GM23338 (cell line): ENCODE measurements at regions not wholly inside any gene's neighbourhood (a gene's known extent, or its start where the extent isn't known, plus 50 kb on each side); places are given as distances from the start of the nearest gene placed in this dataset.

Experiments used
- ATAC-seq: fragments of 200-7000 bp; cut with Tn5 transposase; 3 replicates; pipeline ENCODE4 v1.9.1; 2020
- DNase-seq: peaks from one replicate; pipeline ENCODE4 v3.0.0-alpha.2; 2015; ENCODE audit warnings: low spot score
- H2AFZ ChIP-seq: fragments of 200-600 bp; sonication (generic); 2 replicates; pipeline ENCODE4 v1.8.0; 2016; ENCODE audit warnings: antibody characterized with exemption, mild to moderate bottlenecking, moderate library complexity
- H3F3A ChIP-seq: fragments of 200-600 bp; sonication (generic); replicated peaks from 2 replicates; pipeline ENCODE4 v1.8.0; 2017; ENCODE audit warnings: antibody characterized with exemption, mixed run types, low read depth
- H3K27ac ChIP-seq: fragments of 200-600 bp; sonication (generic); 2 replicates; pipeline ENCODE4 v1.6.1; 2016; ENCODE audit warnings: low read depth
- H3K27me3 ChIP-seq: fragments of 200-600 bp; sonication (generic); 2 replicates; pipeline ENCODE4 v1.8.0; 2016; ENCODE audit warnings: mild to moderate bottlenecking, mixed run types, moderate library complexity; ENCODE audit not compliant: insufficient read depth
- H3K36me3 ChIP-seq: fragments of 200-600 bp; sonication (generic); 2 replicates; pipeline ENCODE4 v1.8.0; 2016; ENCODE audit warnings: mild to moderate bottlenecking; ENCODE audit not compliant: insufficient read depth
- H3K4me1 ChIP-seq: fragments of 200-600 bp; sonication (generic); 2 replicates; pipeline ENCODE4 v1.8.0; 2016; ENCODE audit warnings: mild to moderate bottlenecking, moderate library complexity; ENCODE audit not compliant: insufficient read depth
- H3K4me2 ChIP-seq: fragments of 200-600 bp; sonication (generic); 2 replicates; pipeline ENCODE4 v1.7.1; 2017; ENCODE audit warnings: mixed run types
- H3K4me3 ChIP-seq: fragments of 200-600 bp; sonication (generic); 2 replicates; pipeline ENCODE4 v1.6.1; 2016; ENCODE audit warnings: mixed run types
- H3K79me2 ChIP-seq: fragments of 200-600 bp; sonication (generic); replicated peaks from 2 replicates; pipeline ENCODE4 v1.8.0; 2017; ENCODE audit warnings: mild to moderate bottlenecking; ENCODE audit not compliant: insufficient read depth
- H3K9me2 ChIP-seq: fragments of 200-600 bp; sonication (generic); 2 replicates; pipeline ENCODE4 v1.8.0; 2017; ENCODE audit not compliant: insufficient read depth
- H4K20me1 ChIP-seq: fragments of 200-600 bp; sonication (generic); replicated peaks from 2 replicates; pipeline ENCODE4 v1.8.0; 2017; ENCODE audit warnings: mild to moderate bottlenecking; ENCODE audit not compliant: insufficient read depth
- H3K27ac Mint-ChIP-seq: 2 replicates; pipeline ENCODE4 v1.8.0; 2020; ENCODE audit warnings: inconsistent platforms, mild to moderate bottlenecking, moderate library complexity, mixed read lengths
- H3K27me3 Mint-ChIP-seq: 3 replicates; pipeline ENCODE4 v1.8.0; 2022; ENCODE audit warnings: low read depth, mild to moderate bottlenecking, moderate library complexity, mixed read lengths, inconsistent platforms; ENCODE audit not compliant: insufficient read depth, poor library complexity
- H3K36me3 Mint-ChIP-seq: 3 replicates; pipeline ENCODE4 v1.8.0; 2021; ENCODE audit warnings: low read depth, mild to moderate bottlenecking, inconsistent platforms, moderate library complexity, mixed read lengths
- H3K4me1 Mint-ChIP-seq: 3 replicates; pipeline ENCODE4 v1.8.0; 2020; ENCODE audit warnings: mild to moderate bottlenecking, inconsistent platforms, mixed read lengths
- H3K4me3 Mint-ChIP-seq: 3 replicates; pipeline ENCODE4 v1.8.0; 2021; ENCODE audit warnings: moderate library complexity, mild to moderate bottlenecking, inconsistent platforms, mixed read lengths
- H3K9me3 Mint-ChIP-seq: 3 replicates; pipeline ENCODE4 v1.8.0; 2020; ENCODE audit warnings: moderate library complexity, mild to moderate bottlenecking, inconsistent platforms, mixed read lengths
- EZH2phosphoT487 ChIP-seq: fragments of 200-600 bp; sonication (generic); IDR thresholded peaks from one replicate; pipeline ENCODE4 v1.8.1; 2018; ENCODE audit warnings: antibody characterized with exemption; ENCODE audit not compliant: unreplicated experiment
- JUNB ChIP-seq: IDR thresholded peaks from one replicate; pipeline ENCODE4 v1.6.1; 2016; ENCODE audit warnings: antibody characterized with exemption; ENCODE audit not compliant: unreplicated experiment
- POLR2AphosphoS5 ChIP-seq: IDR thresholded peaks from 2 replicates; pipeline ENCODE4 v1.6.1; 2016; ENCODE audit warnings: antibody characterized with exemption, low read depth
- STAT1 ChIP-seq: IDR thresholded peaks from one replicate; pipeline ENCODE4 v1.6.1; 2016; ENCODE audit warnings: antibody characterized with exemption; ENCODE audit not compliant: unreplicated experiment
- ZNF114 ChIP-seq: fragments of 250-450 bp; sonication (Bioruptor Pico); IDR thresholded peaks from 2 replicates; pipeline ENCODE4 v1.5.0; 2020; ENCODE audit warnings: mild to moderate bottlenecking, moderate library complexity
- ZNF331 ChIP-seq: fragments of 250-450 bp; sonication (Bioruptor Pico); IDR thresholded peaks from 2 replicates; pipeline ENCODE4 v1.5.0; 2020; ENCODE audit warnings: low read depth, mild to moderate bottlenecking, moderate library complexity
- TF ChIP-seq, protein P1 (sequence below): IDR thresholded peaks from one replicate; pipeline ENCODE4 v1.6.1; 2018; ENCODE audit warnings: antibody characterized with exemption; ENCODE audit not compliant: unreplicated experiment
- TF ChIP-seq, protein P2 (sequence below), 2 experiments: fragments of 200-600 bp in 1 of 2; sonication (generic) in 1 of 2; conservative IDR thresholded peaks; 2 replicates each; pipeline versions ENCODE4 v1.5.1 to v1.6.1; 2016 to 2017; ENCODE audit warnings: antibody characterized with exemption in 2 of 2, low read depth in 2 of 2, mild to moderate bottlenecking in 2 of 2, moderate library complexity in 1 of 2
- TF ChIP-seq, protein P3 (sequence below): IDR thresholded peaks from 2 replicates; pipeline ENCODE4 v1.6.1; 2016; ENCODE audit warnings: antibody characterized with exemption

DNA sequence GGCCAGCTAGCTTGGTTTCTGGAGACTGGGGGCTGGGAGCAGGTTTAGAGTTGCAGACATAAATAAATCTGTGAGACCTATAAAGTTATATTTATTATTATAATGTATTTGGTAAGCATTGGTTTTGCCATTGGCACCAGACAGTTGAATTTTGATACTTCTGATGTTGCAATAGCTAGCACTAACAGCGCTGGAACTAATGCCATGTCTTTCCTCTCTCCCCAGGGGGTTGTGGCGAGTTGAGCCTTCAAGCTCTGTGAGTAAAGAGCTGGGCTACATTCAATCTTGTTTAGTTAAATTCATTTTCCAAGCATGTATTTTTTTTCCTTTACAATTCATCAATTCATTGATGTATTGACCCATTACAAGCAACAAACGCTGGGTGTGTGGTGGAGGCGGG is 358.7 kb upstream of the NR3C2 start:
- Histone ChIP-seq H3K4me2 (no peak overlapping the region), H4K20me1 (no peaks in the 10 kb centered on the region), H3K4me3 (no peak overlapping the region), H3K27ac (no peak overlapping the region), H2AFZ (no peak overlapping the region; the same call in 1 of the 2 replicates), H3K79me2 (no peaks in the 10 kb centered on the region), H3K4me1 (no peaks in the 10 kb centered on the region), H3K9me2 (peaks cover 3% of the 10 kb centered on the region; the same call in 1 of the 2 replicates), H3K27me3 (no peaks in the 10 kb centered on the region), H3K36me3 (no peaks in the 10 kb centered on the region), H3F3A (no peaks in the 10 kb centered on the region)
- TF ChIP-seq ZNF331 (no peak), JUNB (no peak), EZH2phosphoT487 (no peak), POLR2AphosphoS5 (no peak)
- Mint-ChIP-seq H3K27ac (no peak overlapping the region), H3K4me1 (no peaks in the 10 kb centered on the region), H3K9me3 (peaks cover 3% of the 10 kb centered on the region), H3K27me3 (no peaks in the 10 kb centered on the region), H3K4me3 (no peak overlapping the region), H3K36me3 (no peaks in the 10 kb centered on the region; the same call in 2 of the 3 replicates)
- no peak for DNase-seq
- no peak for ATAC-seq

DNA sequence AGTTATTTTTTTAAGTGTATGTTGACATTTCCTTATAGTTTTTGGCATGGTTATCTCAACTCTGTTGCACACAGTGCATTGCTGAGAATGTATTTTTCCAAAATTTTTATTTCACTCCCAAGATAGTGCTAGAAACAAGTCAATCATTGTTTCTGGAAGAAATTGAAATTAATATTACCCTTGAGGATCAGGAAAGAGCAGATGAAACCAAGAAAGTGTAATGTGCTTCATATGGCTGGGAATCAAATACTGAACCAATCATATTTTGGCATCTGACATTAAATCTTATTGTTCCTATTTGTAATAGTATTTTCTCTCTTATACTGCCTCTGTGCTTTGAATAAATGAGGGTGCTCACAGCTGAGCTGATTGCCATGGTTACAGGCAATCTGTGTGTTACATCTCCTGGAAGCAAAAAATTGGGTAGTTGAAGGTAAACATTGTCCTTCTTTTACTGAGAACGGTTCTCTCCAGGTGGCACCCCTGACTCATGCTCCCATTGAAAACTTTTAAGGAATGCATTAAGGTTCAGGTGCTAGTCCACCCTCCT is 358.2 kb upstream of the NR3C2 start:
- H3K27me3 Mint-ChIP-seq: no peaks in the 10 kb centered on the region
- no peak for ATAC-seq
- H3K4me1 Mint-ChIP-seq: peaks cover 4% of the 10 kb centered on the region; the same call in 2 of the 3 replicates
- H4K20me1 ChIP-seq: no peaks in the 10 kb centered on the region
- H3K9me2 ChIP-seq: peaks cover 3% of the 10 kb centered on the region; the same call in 1 of the 2 replicates
- H3K9me3 Mint-ChIP-seq: no peaks in the 10 kb centered on the region
- H3K79me2 ChIP-seq: no peaks in the 10 kb centered on the region
- H3K4me3 ChIP-seq: no peak overlapping the region
- no peak overlapping the region for H3K4me3 Mint-ChIP-seq
- H3F3A ChIP-seq: no peaks in the 10 kb centered on the region
- H3K27me3 ChIP-seq: no peaks in the 10 kb centered on the region
- H3K36me3 ChIP-seq: no peaks in the 10 kb centered on the region
- H3K27ac ChIP-seq: no peak overlapping the region
- H3K4me1 ChIP-seq: no peaks in the 10 kb centered on the region
- H3K27ac Mint-ChIP-seq: no peak overlapping the region
- no peak overlapping the region for H2AFZ ChIP-seq
- DNase-seq: no peak
- no peak overlapping the region for H3K4me2 ChIP-seq
- no peaks in the 10 kb centered on the region for H3K36me3 Mint-ChIP-seq
- TF ChIP-seq ZNF114 (CRISPR knock-in tag): no peak
- no peak for TF ChIP-seq JUNB
- TF ChIP-seq, protein P1, sequence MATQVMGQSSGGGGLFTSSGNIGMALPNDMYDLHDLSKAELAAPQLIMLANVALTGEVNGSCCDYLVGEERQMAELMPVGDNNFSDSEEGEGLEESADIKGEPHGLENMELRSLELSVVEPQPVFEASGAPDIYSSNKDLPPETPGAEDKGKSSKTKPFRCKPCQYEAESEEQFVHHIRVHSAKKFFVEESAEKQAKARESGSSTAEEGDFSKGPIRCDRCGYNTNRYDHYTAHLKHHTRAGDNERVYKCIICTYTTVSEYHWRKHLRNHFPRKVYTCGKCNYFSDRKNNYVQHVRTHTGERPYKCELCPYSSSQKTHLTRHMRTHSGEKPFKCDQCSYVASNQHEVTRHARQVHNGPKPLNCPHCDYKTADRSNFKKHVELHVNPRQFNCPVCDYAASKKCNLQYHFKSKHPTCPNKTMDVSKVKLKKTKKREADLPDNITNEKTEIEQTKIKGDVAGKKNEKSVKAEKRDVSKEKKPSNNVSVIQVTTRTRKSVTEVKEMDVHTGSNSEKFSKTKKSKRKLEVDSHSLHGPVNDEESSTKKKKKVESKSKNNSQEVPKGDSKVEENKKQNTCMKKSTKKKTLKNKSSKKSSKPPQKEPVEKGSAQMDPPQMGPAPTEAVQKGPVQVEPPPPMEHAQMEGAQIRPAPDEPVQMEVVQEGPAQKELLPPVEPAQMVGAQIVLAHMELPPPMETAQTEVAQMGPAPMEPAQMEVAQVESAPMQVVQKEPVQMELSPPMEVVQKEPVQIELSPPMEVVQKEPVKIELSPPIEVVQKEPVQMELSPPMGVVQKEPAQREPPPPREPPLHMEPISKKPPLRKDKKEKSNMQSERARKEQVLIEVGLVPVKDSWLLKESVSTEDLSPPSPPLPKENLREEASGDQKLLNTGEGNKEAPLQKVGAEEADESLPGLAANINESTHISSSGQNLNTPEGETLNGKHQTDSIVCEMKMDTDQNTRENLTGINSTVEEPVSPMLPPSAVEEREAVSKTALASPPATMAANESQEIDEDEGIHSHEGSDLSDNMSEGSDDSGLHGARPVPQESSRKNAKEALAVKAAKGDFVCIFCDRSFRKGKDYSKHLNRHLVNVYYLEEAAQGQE: no peak
- no peak for TF ChIP-seq STAT1
- TF ChIP-seq EZH2phosphoT487: no peak
- TF ChIP-seq, protein P2, sequence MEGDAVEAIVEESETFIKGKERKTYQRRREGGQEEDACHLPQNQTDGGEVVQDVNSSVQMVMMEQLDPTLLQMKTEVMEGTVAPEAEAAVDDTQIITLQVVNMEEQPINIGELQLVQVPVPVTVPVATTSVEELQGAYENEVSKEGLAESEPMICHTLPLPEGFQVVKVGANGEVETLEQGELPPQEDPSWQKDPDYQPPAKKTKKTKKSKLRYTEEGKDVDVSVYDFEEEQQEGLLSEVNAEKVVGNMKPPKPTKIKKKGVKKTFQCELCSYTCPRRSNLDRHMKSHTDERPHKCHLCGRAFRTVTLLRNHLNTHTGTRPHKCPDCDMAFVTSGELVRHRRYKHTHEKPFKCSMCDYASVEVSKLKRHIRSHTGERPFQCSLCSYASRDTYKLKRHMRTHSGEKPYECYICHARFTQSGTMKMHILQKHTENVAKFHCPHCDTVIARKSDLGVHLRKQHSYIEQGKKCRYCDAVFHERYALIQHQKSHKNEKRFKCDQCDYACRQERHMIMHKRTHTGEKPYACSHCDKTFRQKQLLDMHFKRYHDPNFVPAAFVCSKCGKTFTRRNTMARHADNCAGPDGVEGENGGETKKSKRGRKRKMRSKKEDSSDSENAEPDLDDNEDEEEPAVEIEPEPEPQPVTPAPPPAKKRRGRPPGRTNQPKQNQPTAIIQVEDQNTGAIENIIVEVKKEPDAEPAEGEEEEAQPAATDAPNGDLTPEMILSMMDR (conservative IDR thresholded peaks at IDR 0.05; ENCODE audit: low read depth in 2 of 2): no peak
- no peak for TF ChIP-seq ZNF331
- TF ChIP-seq, protein P3, sequence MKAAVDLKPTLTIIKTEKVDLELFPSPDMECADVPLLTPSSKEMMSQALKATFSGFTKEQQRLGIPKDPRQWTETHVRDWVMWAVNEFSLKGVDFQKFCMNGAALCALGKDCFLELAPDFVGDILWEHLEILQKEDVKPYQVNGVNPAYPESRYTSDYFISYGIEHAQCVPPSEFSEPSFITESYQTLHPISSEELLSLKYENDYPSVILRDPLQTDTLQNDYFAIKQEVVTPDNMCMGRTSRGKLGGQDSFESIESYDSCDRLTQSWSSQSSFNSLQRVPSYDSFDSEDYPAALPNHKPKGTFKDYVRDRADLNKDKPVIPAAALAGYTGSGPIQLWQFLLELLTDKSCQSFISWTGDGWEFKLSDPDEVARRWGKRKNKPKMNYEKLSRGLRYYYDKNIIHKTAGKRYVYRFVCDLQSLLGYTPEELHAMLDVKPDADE: no peak
